Pulmonary artery endothelial cell (primary cell): ENCODE measurements at regions not wholly inside any gene's neighbourhood (a gene's known extent, or its start where the extent isn't known, plus 50 kb on each side); places are given as distances from the start of the nearest gene placed in this dataset.
"Not testable (repeated sequence)": the region's sequence is repeated elsewhere in the genome, so short reads cannot be mapped to it uniquely, and the experiment has no call there.

Experiments
- DNase-seq: peaks from one replicate; pipeline ENCODE4 v3.0.0-alpha.2; 2011; ENCODE audit warnings: low read depth, low spot score

GRCh38 chr21:5065240-5066211 is 5455.9 kb upstream of the TPTE start:
- not testable (repeated sequence) for DNase-seq

DNA sequence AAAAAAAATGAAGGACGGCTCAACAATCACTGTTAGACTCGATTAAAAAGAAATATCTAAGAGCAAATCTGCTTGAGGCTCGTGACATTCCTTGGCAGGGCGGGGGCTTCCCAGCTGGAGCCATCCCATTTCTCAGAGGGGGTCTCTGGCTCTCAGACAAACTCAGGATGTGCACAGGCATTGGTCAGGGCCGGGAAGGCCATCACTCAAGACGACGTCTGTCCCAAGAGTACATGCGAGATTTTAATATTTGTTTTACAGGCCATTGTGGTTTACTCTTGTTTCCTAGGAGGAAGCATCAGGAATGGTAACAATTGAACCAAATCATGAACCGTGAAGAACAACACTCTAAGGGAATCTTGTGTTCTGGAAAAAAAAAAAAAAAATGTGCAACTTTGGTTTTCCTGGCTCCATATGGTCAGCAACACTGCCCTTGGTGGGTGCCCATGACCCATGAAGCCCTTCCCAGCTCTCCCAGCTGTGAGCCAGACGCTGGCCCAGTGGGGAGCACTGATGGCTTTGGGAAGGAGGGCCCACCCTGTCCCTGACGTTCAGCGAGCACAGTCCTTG is 5454.6 kb upstream of the TPTE start:
- DNase-seq, result not testable (repeated sequence)

DNA sequence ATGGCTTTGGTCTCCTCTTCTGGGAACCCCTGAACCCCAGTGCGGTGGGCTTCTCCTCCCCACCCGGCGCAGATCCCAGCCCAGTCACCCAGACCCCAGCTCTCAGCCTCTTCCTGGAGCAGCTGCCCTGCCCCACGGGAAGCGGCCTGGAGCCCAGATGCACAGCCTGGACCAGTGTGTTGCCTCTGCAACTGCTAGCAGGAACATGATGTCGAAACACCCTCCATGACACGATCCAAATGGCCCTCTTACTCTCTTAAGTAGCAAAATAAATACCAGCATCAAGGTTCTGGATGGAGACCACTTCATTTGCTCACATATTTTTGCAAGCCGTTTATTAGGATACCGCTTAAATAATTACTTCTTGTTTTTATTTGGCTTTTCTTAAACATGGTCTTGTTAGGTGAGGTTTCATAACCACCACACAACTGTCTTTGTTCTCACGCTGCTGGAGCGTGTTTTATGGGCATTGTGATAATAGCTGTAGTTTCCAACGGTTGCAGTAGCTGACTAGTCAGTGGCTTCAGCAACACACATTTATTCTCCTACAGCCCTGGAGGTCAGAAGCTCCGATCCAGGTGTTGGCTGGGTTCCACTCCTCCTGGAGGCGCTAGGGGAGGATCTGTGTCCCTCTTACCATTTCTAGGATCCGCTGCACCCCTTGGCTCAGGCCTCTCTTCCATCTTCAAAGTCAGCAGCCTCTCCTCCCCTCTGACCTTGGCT is 5453.9 kb upstream of the TPTE start:
- not testable (repeated sequence) for DNase-seq

DNA sequence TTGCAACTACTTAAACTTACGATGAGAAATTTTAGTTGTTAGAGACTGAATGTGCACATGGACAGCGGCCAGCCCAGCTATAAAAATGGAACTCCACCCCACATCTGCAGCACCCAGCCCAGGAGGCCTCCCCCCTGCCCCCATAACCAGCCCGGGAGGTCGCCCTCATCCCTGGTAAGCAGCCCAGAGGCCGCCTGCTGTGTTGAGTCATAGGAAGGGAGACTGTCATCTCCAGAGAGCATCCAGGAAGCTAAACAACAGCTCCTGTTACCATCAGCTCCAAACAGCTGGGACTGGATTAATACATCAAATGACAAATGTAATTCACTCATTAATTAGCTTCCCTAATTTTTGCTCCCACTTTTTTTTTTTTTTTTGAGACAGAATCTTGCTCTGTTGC is 5452.7 kb upstream of the TPTE start:
- DNase-seq, result not testable (repeated sequence)

DNA sequence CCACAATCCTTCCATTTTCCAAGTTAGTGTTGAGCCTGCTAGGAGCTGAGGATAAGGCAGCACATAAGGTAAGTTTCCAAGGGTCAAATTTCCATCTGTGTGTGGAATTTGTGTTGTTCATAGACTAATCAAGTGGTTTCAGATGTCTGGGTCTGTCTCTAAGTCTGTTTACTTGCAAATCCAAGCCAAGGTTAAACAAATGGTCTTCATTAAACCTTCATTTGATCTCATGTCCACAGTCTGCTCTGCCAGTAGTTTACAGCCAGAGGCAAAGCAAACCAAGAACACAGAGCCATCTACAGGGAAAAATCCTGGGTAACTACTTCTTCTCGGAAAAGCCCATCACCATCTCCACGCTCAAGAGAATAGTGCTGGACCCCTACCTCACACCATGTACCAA is 5450.2 kb upstream of the TPTE start:
- not testable (repeated sequence) for DNase-seq

- not testable (repeated sequence) for DNase-seq
These were observed 5444.5 kb upstream of the TPTE start for GRCh38 chr21:5076854-5077253.

GRCh38 chr21:5079361-5079760 is 5442.0 kb upstream of the TPTE start:
- not testable (repeated sequence) for DNase-seq

DNA sequence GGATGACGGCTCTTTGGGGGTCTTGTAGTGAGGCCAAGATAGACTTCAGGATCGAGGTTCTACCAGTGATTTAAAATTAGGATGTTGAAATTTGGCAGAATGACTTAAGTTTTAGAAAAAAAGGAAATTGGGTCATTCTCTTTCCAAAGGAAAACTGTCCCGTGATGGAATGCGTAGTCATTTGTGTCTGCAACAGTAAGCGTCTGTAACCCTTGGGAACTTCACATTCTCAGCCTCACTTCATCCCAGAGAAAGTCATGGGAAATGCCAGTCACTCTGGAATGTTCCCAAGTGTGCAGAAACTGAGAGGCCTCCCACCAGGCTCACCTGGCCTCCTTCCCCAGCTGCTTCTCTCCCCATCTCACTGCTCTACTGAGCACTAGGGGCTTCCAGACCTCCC is 5441.4 kb upstream of the TPTE start:
- DNase-seq, result not testable (repeated sequence)

GRCh38 chr21:5084246-5084645 is 5437.1 kb upstream of the TPTE start:
- DNase-seq, result not testable (repeated sequence)

GRCh38 chr21:5085456-5085855 is 5435.9 kb upstream of the TPTE start:
- DNase-seq, result not testable (repeated sequence)

DNA sequence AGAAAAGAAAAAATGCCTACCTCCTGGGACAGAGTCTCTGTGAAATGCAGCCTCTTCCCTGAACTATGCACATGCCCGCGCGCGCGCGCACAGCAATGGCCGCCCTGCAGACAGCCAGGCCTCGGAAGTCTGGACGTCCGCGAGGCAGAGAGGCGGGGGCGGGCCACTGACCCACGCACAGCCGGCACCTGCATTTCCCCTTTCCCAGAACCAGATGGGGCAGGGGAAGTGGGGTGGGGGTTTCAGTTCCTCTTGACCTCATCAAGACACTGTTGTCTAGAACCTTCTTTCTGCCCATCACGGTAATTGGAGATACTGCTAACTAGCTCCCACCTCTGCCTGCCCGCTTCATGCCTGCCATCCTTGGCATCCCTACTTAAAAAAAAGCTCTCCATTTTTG is 5435.0 kb upstream of the TPTE start:
- DNase-seq, result not testable (repeated sequence)

DNA sequence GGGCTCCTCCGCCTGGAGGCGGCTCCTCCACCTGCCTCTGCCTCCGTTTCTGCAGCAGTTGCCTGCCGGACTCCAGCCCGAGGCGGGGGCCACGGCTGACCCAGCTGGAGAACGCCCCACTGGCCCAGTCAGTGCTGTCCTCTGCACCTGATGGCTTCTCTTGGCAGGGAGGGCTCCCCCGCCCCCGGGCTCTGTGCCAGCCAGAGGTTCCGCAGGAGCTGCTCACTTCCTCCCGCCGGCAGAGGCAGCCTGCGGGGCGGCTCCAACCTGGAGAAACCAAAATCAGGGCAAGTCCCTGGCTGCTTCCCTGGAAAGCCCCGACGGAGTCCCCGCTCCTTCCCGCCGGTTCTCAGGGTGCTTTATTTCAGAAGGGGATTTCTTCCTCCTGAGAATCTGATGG is 5432.6 kb upstream of the TPTE start:
- DNase-seq, result not testable (repeated sequence)

GRCh38 chr21:5089399-5090089 is 5431.8 kb upstream of the TPTE start:
- DNase-seq, result not testable (repeated sequence)

DNA sequence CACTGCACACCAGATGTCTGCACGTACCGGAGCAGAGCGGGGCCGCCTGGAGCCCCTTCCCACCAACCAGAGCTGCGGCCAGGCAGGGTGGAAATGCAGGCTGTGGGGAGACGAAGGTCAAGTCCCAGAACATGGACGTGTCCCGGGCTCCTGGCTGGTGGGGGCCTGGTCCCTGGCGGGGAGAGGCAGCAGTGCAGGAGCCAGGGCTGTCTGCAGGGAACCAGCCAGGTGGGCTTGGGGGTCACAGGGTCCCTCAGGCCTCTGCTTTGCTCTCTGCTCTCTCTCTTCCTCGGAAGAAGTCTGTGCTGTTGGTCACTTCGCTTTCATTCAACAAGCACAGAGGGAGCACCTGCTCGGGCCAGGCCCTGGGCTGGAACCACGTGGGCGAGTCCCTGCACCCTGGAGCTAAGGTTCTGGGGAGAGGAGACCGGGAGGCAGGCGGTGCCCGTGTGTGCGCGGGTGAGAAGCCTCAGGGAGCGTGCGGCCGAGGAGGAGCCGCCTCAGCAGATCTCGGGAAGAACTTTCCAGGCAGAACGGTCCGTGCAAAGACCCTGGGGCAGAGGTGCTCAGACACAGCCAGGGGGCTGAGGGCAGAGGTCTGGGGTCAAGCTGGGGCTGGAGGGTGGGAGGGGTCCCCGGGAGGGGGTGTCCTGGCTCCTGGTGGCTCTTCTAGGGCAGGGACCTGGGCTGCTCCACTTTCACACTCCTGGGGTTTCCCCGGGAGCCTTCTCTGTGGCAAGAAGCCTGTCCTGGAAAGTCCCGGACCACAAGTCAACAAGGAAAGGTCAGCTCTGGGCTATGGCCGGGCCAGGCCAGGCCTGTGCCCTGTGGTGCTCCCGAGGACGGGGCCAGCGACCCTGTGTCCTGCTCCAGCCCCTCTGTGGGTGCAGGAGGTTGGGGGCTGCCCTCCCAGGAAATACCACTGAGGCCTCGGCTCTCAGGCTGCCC is 5431.0 kb upstream of the TPTE start:
- not testable (repeated sequence) for DNase-seq

- not testable (repeated sequence) for DNase-seq
These were observed 5430.1 kb upstream of the TPTE start for GRCh38 chr21:5091274-5091673.

DNA sequence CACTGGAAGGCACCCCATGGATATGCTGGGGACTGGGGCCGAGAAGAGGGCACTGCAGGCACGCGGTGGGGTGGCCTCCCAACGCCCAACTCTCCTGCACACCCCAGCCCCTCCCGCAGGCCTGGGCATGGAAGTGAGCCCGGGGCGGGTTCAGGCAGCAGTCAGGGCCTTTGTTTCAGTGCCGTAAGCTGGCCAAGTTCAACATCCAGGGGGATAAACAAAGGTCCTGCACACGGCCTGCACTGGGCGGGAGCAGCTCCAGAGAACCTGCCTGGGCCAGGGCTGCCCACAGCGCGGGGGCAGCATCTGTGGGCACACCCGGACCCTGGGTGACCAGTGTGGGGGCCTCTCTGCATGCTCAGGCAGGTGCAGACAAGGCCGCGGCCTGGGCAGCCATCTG is 5425.8 kb upstream of the TPTE start:
- DNase-seq, result not testable (repeated sequence)

- DNase-seq, result not testable (repeated sequence)
These were observed 5423.2 kb upstream of the TPTE start for GRCh38 chr21:5098010-5098743.

GRCh38 chr21:5100604-5101174 is 5420.7 kb upstream of the TPTE start:
- DNase-seq, result not testable (repeated sequence)

DNA sequence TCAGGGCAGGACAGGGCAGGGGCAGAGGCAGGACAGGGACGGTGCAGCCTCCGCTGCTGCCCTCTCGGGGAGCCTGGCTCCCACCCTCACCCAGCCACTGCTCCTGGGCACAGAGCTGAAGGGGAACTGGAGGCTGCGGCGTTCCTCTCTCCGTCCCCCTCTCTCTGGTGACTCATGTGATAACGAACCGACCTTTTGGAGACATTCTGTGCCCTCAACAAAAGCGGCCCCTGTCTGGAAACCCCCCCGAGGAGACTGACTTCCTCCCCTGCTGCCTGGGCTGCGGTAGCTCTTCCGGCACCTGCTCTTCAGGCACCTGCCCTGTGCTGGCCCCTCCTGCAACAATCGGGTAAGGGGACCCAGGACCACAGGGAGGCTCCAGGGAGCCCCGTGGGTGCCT is 5419.6 kb upstream of the TPTE start:
- peak; percentile 0 for DNase-seq
